ENCODE measurements at regions not wholly inside any gene's neighbourhood (a gene's known extent, or its start where the extent isn't known, plus 50 kb on each side); places are given as distances from the start of the nearest gene placed in this dataset.
"Not testable (repeated sequence)": the region's sequence is repeated elsewhere in the genome, so short reads cannot be mapped to it uniquely, and the experiment has no call there.

DNA sequence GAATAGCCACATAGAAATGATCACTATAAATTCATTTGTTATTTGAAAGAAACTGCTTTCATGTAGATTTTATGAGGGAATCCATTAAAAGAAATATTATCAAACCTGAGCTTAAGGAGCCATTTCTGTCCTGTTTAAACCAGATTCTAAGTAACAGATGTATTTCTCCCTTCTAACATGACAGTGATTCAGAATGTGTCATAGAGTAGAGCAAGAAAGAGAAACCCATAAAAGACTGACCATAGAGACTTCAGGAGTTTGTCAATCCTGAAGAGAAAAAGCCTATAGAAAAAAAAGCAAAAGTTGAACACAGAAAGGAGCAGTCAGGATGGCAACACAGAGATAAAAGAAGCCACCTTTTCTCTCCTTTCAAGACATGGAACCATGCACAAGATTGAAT is 390.6 kb downstream of the PRIM2 start:
- not testable (repeated sequence) for DNase-seq (ENCODE audit: low read depth); H3K4me3 ChIP-seq (ENCODE audit: low read depth, low read length)

DNA sequence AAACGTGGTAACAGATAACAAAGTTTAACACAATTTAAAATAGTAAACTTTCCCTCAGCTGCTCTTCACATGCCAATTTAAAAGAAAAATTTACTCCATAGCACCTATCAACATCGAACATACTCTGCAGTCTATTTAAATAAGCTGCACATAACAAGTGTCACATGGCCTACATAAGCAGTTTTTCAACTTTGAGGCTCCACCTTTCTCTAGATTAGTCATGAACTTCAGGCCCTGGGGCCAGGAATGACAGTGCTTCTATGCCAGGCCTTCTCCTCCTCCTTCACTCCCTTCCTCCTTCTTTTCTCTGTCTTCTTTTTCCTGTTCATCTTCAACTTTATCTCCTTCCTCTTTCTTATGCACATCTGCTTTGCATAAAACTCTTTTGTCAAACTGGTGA is 405.1 kb downstream of the PRIM2 start:
- H3K4me3 ChIP-seq (ENCODE audit: low read depth, low read length); DNase-seq (ENCODE audit: low read depth): not testable (repeated sequence)

DNA sequence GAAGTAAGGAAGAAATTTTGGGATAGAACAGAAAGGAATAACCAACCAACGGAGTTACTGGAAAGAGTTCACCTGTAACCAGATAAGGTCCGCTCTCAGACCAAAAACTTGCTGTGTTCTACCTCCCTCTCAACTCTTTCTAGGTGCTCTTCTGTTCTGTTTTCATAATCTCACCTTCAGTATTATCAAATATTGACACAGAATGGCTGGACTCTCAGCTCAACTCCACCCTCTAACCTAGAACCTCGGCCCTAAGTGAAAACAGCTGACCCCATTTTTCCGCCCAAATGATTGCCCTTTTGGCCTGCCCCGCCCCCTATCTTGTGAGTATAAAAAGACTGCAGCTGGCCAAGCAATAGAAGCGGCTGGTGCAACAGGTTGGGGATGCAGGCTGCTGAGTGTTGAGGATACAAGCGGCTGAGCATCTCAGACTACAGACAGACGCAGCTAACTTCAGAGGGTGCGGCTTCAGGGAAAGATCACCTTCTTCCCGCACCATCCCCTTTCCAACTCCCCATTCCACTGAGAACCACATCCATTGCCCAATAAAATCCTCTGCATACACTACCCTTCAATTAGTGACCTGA is 406.5 kb downstream of the PRIM2 start:
- not testable (repeated sequence) for DNase-seq (ENCODE audit: low read depth); H3K4me3 ChIP-seq (ENCODE audit: low read depth, low read length)

DNA sequence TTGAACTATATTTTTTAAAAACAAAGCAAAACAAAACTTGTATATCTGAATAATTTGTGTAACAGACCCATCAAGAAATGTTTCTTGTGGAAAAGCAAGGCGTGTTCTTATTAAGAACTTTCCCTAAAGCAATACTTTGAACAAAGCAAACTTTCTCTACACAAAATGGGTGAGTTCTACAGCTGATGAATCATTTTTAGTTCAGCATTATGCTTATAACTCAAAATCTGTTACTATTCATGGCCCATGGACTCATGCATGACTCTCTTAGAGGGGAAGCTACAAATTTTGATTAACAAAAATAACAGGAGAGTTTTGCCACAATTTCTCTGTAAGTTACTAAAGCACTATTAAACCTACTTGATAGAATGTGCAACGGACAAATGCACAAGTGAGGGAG is 412.0 kb downstream of the PRIM2 start:
- H3K4me3 ChIP-seq (ENCODE audit: low read depth, low read length); DNase-seq (ENCODE audit: low read depth): not testable (repeated sequence)

DNA sequence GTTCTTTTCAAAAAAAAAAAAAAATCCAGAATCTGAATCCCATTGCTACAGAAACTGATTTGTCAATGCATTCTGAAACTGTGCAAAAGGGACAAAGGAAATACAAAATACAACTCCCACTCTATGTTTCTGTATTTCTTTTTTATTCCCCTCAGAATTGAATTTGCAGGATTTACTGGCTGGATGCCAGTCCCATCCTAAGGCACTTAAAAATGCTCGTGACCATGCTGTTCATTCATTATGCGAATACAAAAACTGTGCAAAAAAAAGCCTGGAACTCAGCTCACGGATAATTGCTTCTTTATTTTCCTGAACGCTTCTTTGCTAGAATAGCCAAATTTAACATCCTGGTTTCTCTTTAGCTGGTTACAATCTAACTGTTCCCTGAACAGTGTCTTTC is 413.3 kb downstream of the PRIM2 start:
- not testable (repeated sequence) for DNase-seq (ENCODE audit: low read depth); H3K4me3 ChIP-seq (ENCODE audit: low read depth, low read length)

DNA sequence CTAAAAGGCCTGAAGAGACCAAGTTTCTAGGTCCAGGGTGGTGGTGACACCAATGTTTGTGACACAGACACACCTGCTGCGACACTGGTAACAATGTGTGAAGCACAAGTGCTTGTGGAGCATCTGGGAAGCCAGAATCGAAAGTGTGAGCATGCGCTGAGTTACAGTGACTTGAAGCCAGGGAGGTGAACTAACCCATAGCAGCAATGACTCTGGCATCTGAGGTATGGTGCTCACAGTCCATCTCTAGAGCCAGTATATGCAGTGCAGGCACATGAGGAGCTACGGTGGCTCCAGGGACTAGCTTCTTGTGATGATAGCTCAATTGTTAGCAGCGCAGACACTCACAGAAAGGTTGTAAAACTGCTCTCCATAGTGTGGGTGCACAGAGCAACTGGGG is 430.3 kb downstream of the PRIM2 start:
- not testable (repeated sequence) for DNase-seq (ENCODE audit: low read depth); H3K4me3 ChIP-seq (ENCODE audit: low read depth, low read length)

DNA sequence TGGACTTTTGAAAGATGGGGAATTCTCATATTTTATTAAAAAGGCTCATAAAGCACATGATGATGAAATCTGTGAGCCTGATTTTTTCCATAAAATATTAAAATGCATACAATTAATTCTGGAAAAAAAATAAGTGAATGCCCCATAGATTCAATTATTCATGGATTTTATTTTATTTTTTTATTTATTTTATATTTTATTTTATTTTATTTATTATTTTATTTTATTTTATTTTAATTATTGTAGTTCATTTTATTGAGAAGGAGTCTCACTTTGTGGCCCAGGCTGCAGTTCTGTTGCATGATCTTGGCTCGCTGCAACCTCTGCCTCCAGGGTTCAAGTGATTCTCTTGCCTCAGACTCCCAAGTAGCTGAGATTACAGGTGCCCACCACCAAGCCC is 442.4 kb downstream of the PRIM2 start:
- not testable (repeated sequence) for H3K4me3 ChIP-seq (ENCODE audit: low read depth, low read length); DNase-seq (ENCODE audit: low read depth)

DNA sequence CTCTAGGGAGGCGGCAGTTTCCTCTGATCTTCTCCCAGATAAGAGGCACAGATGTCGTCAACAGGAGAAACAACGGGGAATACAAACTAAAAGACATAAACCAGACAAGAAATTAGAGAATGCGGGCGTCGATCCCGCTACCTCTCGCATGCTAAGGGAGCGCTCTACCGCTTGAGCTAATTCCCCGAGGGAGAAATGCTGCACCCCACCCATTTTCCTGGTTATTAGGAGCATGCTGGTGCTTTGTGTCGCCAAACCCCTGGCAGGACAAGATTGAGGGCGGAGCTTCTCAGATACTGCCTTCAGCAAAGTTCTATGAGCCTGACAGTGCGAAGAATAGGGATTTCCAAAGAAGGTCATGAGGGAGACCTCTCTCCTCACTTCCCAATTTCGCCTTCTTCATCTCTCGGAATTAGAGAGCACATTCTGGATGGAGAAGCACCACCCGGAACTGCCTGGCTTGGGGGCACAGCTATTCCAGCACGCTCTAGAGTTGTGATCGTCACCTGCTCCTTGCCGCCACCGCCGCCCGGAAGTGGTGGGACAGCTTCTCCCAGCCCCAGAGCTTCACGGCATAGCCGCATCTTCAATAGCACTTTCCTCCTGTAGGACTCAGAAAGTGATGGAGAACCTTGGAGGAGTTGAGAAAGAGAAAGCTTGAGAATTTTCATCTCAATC is 475.4 kb downstream of the PRIM2 start:
- H3K4me3 ChIP-seq (ENCODE audit: low read depth, low read length); DNase-seq (ENCODE audit: low read depth): not testable (repeated sequence)

DNA sequence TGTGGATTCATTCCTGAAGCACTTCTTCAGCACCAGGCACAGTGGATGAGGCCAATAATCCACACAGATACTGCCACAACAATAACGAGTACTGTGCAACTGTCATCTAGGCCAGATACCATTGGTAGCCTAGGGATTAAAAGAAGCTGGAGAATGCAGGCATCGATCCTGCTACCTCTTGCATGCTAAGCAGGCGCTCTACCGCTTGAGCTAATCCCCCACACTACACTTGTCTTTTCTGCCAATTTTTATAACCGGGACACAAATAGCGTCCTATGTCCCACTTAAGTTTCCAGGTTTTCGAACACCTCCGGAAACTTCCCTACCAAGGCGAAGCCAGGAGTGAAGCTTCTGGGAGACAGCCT is 475.9 kb downstream of the PRIM2 start:
- not testable (repeated sequence) for H3K4me3 ChIP-seq (ENCODE audit: low read depth, low read length); DNase-seq (ENCODE audit: low read depth)

DNA sequence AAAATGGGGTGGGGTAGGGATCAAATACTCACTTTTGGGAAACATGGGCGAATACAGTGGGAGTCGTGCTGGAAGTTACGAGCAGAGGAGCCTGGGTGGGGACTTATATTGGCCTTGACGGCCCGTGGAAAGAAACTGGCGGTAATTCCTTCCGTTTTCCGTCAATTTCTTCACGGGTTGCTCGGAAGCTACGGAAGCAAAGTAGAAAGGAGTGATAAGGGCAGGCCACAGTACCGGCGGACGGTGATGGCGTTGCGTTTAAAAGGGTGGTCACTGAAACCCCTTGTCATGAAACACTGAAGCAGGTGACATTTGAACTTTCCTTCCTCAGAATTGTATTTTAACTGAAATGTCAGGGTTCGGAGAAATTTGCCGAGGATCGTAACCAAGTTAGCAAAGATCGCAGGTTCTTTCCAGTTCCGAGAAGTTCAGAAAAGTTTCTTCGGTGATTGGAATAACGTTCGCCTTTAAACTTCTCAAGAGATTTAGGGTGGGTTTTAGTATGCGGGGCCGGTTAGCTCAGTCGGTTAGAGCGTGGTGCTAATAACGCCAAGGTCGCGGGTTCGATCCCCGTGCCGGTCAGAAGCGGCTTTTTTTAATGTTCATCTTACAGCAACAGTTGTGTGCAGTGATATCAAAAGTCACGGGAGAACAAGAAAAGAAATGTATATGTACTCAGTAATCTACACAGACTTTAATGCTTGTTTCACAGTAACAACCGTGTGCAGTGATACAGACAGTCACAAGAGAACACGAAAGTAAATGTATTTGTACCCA is 482.5 kb downstream of the PRIM2 start:
- not testable (repeated sequence) for H3K4me3 ChIP-seq (ENCODE audit: low read depth, low read length); DNase-seq (ENCODE audit: low read depth)

DNA sequence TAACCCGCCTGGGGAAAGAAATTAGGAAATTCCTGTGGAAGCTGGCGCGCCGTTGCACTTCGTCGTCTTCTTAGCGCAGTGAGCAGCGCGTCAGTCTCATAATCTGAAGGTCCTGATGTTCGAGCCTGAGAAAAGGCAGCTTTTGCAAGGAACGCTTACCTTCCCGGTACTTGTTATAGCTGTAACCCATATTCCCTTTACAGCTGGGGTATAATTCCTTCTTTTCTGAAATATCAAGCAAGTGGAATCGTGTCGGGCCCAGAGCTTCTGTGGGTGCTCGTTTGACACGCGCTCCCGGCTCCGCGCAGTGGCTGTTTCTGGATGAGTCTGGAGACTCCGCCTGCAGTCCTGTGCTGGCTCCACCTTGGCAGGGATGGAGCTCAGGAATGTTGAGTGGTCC is 491.2 kb downstream of the PRIM2 start:
- H3K4me3 ChIP-seq (ENCODE audit: low read depth, low read length); DNase-seq (ENCODE audit: low read depth): not testable (repeated sequence)

DNA sequence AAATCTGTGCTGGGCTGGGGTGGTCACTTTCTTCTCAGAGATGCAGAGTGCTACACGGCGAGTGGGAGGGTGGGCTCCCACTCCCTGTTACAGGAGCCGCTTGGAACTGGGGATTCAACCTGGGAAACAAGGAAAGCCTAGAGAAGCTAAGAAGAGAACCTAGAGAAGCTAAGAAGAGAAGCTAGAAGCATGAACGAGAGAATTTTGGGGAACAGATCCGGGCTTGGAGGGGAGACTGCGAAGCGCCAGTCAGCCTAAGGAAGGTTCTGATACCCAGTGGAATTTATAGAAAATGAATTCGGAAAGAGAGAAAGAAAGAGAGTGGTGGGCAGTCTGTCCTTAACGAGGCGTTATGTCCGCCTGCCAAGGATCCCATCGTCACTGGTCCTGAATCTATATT is 492.0 kb downstream of the PRIM2 start:
- not testable (repeated sequence) for DNase-seq (ENCODE audit: low read depth); H3K4me3 ChIP-seq (ENCODE audit: low read depth, low read length)

DNA sequence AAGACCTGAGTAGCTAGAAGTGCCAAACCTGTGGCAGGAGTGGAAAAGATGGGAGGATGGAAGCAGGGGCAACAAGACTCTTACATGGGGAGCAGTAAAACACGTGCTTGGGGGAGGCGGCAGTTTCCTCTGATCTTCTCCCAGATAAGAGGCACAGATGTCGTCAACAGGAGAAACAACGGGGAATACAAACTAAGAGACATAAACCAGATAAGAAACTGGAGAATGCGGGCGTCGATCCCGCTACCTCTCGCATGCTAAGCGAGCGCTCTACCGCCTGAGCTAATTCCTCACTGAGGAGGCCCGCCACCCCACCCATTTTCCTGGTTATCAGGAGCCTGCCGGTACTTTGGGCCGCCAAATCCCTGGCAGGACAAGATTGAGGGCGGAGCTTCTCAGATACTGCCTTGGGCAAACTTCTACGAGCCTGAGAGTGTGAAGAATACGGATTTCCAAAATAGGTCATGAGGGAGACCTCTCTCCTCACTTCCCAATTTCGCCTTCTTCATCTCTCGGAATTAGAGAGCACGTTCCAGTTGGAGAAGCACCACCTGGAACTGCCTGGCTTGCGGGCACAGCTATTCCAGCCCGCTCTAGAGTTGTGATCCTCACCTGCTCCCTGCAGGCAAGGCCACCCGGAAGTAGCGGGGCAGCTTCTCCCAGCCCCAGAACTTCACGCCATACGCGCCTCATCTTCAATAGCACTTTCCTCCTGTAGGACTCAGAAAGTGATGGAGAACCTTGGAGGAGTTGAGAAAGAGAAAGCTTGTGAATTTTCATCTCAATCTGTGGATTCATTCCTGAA is 496.0 kb downstream of the PRIM2 start:
- not testable (repeated sequence) for DNase-seq (ENCODE audit: low read depth); H3K4me3 ChIP-seq (ENCODE audit: low read depth, low read length)

DNA sequence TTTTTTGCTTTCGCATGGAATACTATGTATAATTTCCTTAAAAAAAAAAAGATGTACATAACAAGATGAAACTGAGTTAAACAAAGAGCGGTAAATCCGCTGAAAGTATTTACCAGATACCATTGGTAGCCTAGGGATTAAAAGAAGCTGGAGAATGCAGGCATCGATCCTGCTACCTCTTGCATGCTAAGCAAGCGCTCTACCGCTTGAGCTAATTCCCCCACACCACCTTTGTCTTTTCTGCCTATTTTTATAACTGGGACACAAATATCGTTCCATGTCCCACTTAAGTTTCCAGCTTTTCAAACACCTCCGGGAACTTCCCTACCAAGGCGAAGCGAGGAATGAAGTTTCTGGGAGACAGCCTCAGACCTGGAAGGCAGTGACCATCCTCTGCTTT is 498.4 kb downstream of the PRIM2 start:
- not testable (repeated sequence) for H3K4me3 ChIP-seq (ENCODE audit: low read depth, low read length); DNase-seq (ENCODE audit: low read depth)

DNA sequence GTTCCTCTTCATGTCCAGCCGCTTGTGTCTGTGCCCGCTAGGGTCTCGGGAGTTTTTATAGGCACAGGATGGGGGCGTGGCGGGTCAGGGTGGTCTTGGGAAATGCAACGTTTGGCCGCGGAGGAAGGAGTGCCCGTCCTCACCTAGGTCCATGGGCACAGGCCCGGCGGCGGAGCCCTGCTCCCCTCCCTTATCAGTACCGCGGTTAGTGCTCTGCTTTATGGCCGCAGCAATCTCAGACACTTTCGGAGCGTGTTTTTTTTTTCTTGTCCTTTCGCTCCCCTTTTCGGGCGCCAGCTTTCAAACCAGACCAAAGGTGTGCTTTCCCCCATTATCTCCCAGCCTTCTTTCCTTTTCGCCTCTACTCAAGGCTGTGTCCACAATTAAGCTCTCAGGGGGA is 503.9 kb downstream of the PRIM2 start:
- H3K4me3 ChIP-seq (ENCODE audit: low read depth, low read length); DNase-seq (ENCODE audit: low read depth): not testable (repeated sequence)

DNA sequence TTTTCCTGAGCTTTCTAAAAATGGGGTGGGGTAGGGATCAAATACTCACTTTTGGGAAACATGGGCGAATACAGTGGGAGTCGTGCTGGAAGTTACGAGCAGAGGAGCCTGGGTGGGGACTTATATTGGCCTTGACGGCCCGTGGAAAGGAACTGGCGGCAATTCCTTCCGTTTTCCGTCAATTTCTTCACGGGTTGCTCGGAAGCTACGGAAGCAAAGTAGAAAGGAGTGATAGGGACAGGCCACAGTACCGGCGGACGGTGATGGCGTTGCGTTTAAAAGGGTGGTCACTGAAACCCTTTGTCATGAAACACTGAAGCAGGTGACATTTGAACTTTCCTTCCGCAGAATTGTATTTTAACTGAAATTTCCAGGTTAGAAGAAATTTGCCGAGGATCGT is 505.0 kb downstream of the PRIM2 start:
- not testable (repeated sequence) for DNase-seq (ENCODE audit: low read depth); H3K4me3 ChIP-seq (ENCODE audit: low read depth, low read length)
